Esophagus squamous epithelium (tissue), 5 donors: ENCODE measurements at regions not wholly inside any gene's neighbourhood (a gene's known extent, or its start where the extent isn't known, plus 50 kb on each side); places are given as distances from the start of the nearest gene placed in this dataset.
A peak's percentile ranks its signal among the peaks of the same experiment; 100 is the strongest.

Experiments used
- DNase-seq: peaks from one replicate; lab custom pipeline; 2025; lab: John Stamatoyannopoulos, UW
- H3K27ac ChIP-seq, 4 donors: fragments of 200-600 bp; sonication (generic); one replicate each; pipeline ENCODE4 v1.5.1; 2016 to 2019; ENCODE audit warnings: mild to moderate bottlenecking in 1 of 4
- H3K27me3 ChIP-seq, 4 donors: fragments of 200-600 bp; sonication (generic); 1 replicate in 3 of 4; 2 replicates in 1 of 4; pipeline versions ENCODE4 v1.5.1 to v1.6.0; 2017 to 2021; ENCODE audit warnings: antibody characterized with exemption in 1 of 4
- H3K36me3 ChIP-seq, 3 donors: fragments of 200-600 bp; sonication (generic); one replicate each; pipeline ENCODE4 v1.5.1; 2016 to 2019
- H3K4me1 ChIP-seq, 3 donors: fragments of 200-600 bp; sonication (generic); one replicate each; pipeline ENCODE4 v1.5.1; 2017 to 2019
- H3K4me3 ChIP-seq, 4 donors: fragments of 200-600 bp; sonication (generic); 1 replicate in 3 of 4; 2 replicates in 1 of 4; pipeline ENCODE4 v1.5.1; 2016 to 2019; ENCODE audit warnings: mild to moderate bottlenecking in 2 of 4, moderate library complexity in 1 of 4
- H3K9me3 ChIP-seq, 3 donors: fragments of 200-600 bp; sonication (generic); one replicate each; pipeline ENCODE4 v1.5.1; 2016 to 2019
- POLR2A ChIP-seq, 4 donors: fragments of 450-650 bp; IDR thresholded peaks; one replicate each; pipeline ENCODE4 v1.6.1; 2017; ENCODE audit warnings: antibody characterized with exemption in 4 of 4, mild to moderate bottlenecking in 4 of 4, moderate library complexity in 3 of 4
- WGBS, 2 donors: methylation state at CpG; one replicate each; pipeline ENCODE4 v1.1.5; 2018; 5-methylcytosine and 5-hydroxymethylcytosine counted together
- intact Hi-C: fragments of 100-400 bp; cut with DNase I; formaldehyde crosslinking; loops from one replicate; pipeline ENCODE4 v1.15.0; 2022
- TF ChIP-seq, protein P1 (sequence below), 6 experiments: fragments of 450-650 bp in 4 of 6; fragments of 200-600 bp in 2 of 6; sonication (generic) in 2 of 6; IDR thresholded peaks; one replicate each; pipeline ENCODE4 v1.5.1; 2016 to 2019; ENCODE audit warnings: antibody characterized with exemption in 6 of 6, mild to moderate bottlenecking in 4 of 6, moderate library complexity in 4 of 6
- donor health status: DM: yes; HTN: yes; CAD: no.

DNA sequence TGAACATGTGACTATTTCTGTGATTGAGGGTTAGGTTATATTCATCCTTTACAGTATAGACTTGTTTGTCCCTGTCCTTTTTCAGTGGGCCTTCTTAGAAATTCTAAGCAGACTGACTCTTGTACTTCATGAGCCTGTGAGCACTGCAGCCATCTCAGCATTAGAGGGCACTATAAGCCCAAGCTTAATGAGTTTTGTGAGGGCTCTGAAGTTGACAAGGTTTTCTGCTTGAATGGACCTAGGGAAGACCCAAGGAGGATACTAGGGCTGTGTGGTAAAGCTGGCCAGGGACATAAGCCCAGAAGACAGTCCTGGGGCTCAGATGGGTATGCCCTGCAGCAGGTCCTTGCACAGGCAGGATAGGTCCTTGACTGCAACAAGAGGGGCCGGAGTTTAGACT is 126.5 kb downstream of the MRPS30 start:
- H3K36me3 ChIP-seq = no peaks in the 10 kb centered on the region
- no peak for DNase-seq
- WGBS, 2 donors = 60 to 80% methylated on average over 1 of the region's 1 CpG
- H3K4me3 ChIP-seq = no peak overlapping the region
- H3K27ac ChIP-seq = no peak overlapping the region
- no peaks in the 10 kb centered on the region for H3K27me3 ChIP-seq
- intact Hi-C loops = no loop called here
- no peaks in the 10 kb centered on the region for H3K4me1 ChIP-seq
- TF ChIP-seq, protein P1, sequence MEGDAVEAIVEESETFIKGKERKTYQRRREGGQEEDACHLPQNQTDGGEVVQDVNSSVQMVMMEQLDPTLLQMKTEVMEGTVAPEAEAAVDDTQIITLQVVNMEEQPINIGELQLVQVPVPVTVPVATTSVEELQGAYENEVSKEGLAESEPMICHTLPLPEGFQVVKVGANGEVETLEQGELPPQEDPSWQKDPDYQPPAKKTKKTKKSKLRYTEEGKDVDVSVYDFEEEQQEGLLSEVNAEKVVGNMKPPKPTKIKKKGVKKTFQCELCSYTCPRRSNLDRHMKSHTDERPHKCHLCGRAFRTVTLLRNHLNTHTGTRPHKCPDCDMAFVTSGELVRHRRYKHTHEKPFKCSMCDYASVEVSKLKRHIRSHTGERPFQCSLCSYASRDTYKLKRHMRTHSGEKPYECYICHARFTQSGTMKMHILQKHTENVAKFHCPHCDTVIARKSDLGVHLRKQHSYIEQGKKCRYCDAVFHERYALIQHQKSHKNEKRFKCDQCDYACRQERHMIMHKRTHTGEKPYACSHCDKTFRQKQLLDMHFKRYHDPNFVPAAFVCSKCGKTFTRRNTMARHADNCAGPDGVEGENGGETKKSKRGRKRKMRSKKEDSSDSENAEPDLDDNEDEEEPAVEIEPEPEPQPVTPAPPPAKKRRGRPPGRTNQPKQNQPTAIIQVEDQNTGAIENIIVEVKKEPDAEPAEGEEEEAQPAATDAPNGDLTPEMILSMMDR (IDR thresholded peaks at IDR 0.05) = peak in 1 of 6 experiments; percentile 17
- no peak for TF ChIP-seq POLR2A (IDR thresholded peaks at IDR 0.05)
- no peaks in the 10 kb centered on the region for H3K9me3 ChIP-seq

DNA sequence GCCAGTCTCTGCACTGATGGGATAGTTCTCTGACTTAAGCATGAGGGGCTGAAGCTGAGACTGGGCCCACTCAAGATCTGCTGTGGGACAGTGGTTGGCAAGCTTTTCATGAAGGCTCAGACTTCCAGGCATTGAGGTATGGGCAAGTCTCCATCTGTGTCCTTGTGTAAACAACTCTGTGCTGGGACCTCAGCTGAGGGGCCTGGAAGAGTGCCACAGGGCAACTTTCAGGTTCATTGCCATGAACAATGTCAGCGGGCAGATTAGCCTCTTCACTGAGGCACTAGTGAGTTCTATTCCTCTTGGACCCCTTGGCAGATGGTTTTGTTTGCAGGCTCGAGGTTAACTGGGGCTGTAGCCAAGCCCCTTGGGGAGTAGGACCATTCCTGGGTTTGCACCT is 127.1 kb downstream of the MRPS30 start:
- no peak for DNase-seq
- no peak for TF ChIP-seq POLR2A (IDR thresholded peaks at IDR 0.05)
- TF ChIP-seq, protein P1 (IDR thresholded peaks at IDR 0.05) = no peak
- 60% methylated on average over 2 of the region's 2 CpGs; no CpG with 5 or more reads in 1 of the 2 donors for WGBS, 2 donors
- H3K27ac ChIP-seq = no peak overlapping the region
- no peaks in the 10 kb centered on the region for H3K27me3 ChIP-seq
- H3K9me3 ChIP-seq = no peaks in the 10 kb centered on the region
- H3K4me3 ChIP-seq = no peak overlapping the region
- intact Hi-C loops = no loop called here
- no peaks in the 10 kb centered on the region for H3K36me3 ChIP-seq
- H3K4me1 ChIP-seq = no peaks in the 10 kb centered on the region

DNA sequence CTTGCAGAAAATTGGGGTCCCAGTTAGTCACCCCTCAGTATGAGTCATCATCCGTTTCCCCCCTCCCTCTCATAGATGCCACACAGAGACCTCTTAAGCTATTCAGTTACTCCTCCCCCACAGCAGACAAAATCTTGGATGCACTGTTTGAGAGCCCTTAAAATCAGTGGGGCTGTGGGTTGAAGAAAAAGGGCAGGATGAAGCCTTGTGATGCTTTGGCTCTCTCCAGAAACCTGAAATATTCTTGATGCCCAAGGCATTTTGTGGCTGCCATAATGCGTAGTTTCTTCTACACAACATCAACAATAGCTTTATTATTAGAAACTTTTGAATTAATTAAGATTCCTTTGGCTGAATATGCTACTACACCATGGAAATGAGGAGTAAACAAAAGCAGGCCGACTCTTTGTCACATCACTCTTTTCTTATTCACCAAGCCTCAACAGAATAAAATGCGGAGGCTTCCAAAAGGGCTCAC is 133.8 kb downstream of the MRPS30 start:
- intact Hi-C loops = no loop called here
- Histone ChIP-seq H3K9me3 (no peaks in the 10 kb centered on the region), H3K4me1 (no peaks in the 10 kb centered on the region), H3K4me3 (no peak overlapping the region), H3K27ac (no peak overlapping the region), H3K27me3 (no peaks in the 10 kb centered on the region), H3K36me3 (no peaks in the 10 kb centered on the region)
- TF ChIP-seq, protein P1 (IDR thresholded peaks at IDR 0.05) = no peak
- no peak for TF ChIP-seq POLR2A (IDR thresholded peaks at IDR 0.05)
- WGBS, 2 donors = 40 to 49% methylated on average over 4 of the region's 4 CpGs
- DNase-seq = no peak

DNA sequence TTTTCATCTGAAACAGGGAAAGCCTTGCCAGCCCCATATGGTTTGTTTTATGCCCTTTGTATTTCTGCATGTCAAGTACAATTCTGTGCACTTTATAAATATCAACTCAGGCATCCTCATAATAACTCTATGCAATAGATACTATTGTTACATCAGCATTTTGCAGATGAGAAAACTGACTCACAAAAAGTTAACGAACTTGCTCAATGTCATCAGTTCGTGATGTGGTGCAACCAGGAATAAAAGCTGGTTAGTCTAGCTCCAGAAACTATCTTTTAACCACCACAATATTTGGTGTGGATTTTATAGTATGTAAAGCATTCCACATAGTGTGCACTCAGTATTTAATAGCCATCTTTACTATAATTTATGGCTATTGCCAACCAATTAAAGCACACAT is 134.9 kb downstream of the MRPS30 start:
- Histone ChIP-seq H3K27me3 (no peaks in the 10 kb centered on the region), H3K36me3 (no peaks in the 10 kb centered on the region), H3K4me3 (no peak overlapping the region), H3K27ac (no peak overlapping the region), H3K9me3 (no peaks in the 10 kb centered on the region), H3K4me1 (no peaks in the 10 kb centered on the region)
- no peak for DNase-seq
- WGBS, 2 donors = 53 to 67% methylated on average over 2 of the region's 2 CpGs
- no peak for TF ChIP-seq POLR2A (IDR thresholded peaks at IDR 0.05)
- TF ChIP-seq, protein P1 (IDR thresholded peaks at IDR 0.05) = no peak
- intact Hi-C loops = no loop called here

DNA sequence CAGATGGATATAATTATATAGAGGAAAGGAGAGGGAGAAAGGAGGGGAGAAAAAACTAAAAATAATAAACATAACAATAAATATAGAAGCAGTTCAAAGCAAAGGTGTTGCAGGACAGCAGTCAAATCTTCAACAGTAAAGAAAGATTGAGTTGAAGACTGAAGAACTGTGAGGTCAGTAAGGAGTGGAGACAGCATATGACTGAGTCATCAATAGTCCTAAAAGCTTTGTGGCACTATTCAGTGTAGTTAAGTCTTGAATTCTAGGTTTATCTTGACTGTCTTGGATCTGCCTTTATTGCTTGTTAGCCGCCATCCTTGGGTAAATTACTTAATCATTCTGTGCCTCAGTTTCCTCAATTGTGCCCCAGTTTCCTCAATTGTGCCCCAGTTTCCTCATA is 137.0 kb downstream of the MRPS30 start:
- intact Hi-C loops = no loop called here
- H3K4me3 ChIP-seq = no peak overlapping the region
- no peaks in the 10 kb centered on the region for H3K4me1 ChIP-seq
- no peak for DNase-seq
- no peak for TF ChIP-seq POLR2A (IDR thresholded peaks at IDR 0.05)
- TF ChIP-seq, protein P1 (IDR thresholded peaks at IDR 0.05) = no peak
- 71 to 76% methylated on average over 1 of the region's 1 CpG for WGBS, 2 donors
- no peak overlapping the region for H3K27ac ChIP-seq
- no peaks in the 10 kb centered on the region for H3K9me3 ChIP-seq
- H3K36me3 ChIP-seq = no peaks in the 10 kb centered on the region
- H3K27me3 ChIP-seq = no peaks in the 10 kb centered on the region
